Midbrain (tissue), 1 donor: ENCODE measurements at regions not wholly inside any gene's neighbourhood (a gene's known extent, or its start where the extent isn't known, plus 50 kb on each side); places are given as distances from the start of the nearest gene placed in this dataset.

ENCODE experiments used
- DNase-seq: peaks from one replicate; lab custom pipeline; 2025; lab: John Stamatoyannopoulos, UW

GRCh38 chr4:55175779-55176231, 50.4 kb upstream of the KDR start:
- no peak for DNase-seq

DNA sequence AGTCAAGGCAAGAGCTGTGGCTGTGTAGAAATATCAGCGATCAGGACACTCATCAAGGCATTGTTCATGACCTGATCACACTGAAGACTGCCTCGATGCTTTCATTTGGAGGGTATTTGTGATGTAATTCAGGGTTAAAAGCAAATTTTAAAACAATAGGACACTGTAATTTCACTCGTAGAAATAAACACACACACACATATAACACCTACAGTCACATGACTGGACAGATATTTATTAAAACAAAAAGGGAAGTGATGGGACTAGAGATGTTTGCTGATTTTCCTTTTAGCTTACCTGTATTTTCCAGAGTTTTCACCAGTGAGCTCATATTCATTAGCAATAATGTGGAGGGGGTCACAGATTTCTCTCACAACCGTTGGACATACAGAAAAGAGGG, 51.1 kb upstream of the KDR start:
- DNase-seq, result no peak

GRCh38 chr4:55177461-55177860, 52.1 kb upstream of the KDR start:
- DNase-seq, result no peak

DNA sequence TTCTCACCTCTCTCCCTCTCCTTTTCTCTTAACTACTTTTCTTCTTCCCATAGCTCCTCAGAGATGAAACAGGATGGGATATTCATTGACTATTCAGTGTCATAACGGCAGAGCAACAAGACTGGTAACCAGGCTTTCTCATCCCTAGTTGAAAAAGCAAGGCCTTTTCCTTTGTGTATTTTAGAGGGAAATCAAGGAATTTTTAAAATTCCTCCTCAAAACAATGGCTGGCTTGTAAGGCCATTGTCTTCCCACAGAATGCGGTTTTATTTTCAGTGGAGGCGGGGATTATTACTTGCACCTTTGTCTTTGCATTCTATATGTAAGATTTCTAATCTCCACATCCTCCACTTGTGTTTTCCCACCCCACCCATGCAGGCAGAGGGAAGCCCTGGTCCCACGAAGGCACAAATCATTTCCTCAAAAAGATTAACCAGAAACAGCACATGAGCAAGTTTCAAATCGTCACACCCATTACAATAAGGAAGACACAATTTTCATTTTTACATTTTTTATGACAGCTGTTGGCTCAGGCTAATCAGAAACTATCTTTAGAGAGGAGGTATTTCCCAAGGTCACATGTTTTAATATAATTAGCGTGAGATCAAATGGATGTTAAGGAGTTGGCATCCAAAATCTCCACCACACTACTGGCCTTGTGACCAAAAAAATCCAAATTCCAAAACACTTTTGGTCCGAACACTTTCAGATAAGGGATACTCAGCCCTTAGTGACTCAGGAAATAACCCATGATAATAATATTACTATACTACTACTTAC, 53.0 kb upstream of the KDR start:
- no peak for DNase-seq

- DNase-seq, result no peak
These were observed 55.9 kb upstream of the KDR start for GRCh38 chr4:55181010-55182005.

- no peak for DNase-seq
These were observed 58.7 kb upstream of the KDR start for GRCh38 chr4:55183926-55184599.

DNA sequence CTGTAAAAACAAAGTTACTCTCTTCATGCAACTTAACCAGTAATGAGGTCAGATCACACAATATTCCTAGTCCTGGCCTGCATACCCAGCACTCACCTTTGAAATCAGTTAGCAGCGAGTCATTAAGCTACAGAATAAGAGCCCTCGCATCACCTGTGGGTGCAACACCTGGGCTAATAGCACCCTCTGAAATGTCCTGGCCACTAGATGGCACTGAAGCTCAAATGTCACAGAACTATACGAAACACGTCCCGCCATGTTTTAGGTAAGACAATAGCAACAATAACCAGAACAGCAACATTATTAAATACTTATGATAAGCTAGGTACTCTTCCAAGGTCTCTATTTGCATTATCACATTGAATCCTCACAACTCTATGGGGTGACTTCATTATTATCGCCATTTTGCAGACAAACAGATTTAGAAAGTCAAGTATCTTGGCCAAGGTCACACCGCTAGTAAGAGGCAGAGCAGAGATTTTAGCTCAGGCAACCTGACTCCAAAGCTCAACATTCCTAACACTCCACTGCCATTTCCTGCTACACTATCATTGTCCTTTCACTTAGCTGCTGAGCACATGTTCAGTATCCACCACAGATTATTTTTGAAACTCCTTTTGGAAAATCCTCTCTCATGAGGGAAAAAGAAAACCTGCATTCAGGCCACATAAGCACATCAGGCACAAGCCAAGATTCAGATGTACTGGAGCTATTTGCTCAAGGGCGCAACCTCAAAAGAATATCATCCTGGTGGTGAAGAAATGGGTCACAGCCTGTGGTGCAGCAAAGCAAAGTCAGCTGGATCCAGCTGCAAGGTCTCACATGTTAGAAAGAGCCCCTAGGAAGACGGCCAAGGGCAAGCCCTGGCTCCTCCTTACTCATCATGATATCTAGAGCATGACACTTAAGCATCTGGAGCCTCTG, 59.5 kb upstream of the KDR start:
- no peak for DNase-seq

DNA sequence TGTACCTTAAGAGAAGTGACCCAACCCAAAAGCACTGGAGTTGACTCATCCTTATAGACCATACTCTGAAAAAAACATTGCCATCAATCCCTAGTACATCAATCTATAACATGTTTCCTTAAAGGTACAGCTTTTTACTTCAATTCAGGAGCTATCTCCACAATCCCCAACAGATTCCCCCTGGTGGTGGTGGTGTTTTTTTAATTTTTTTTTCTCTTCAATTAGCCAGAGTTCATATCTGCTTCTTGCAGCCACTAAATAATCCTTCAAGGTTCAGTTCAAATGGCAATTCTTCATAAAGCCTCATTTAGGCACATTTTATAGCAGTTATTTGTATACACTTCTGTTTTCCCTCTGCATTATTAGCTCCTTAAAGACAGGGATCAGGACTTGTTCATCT, 60.7 kb upstream of the KDR start:
- no peak for DNase-seq

DNA sequence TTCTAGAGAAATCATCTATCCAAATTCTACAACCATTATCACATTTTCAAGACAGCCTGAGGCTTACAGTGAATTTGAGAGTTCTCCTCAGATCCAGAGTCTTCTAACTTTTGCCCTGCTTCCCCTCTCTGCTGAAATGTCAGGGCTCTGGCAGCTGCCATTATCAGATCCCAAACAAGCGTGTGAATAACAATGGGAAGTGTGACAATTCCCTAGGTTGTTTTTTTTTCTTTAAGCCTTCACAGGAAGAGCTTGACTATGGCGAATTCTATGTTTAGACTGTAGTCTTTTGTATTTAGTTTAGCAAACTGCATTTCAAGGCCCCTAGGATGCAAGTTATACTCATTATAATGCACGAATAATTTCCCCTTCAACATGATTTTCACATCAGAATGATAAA, 61.3 kb upstream of the KDR start:
- no peak for DNase-seq

DNA sequence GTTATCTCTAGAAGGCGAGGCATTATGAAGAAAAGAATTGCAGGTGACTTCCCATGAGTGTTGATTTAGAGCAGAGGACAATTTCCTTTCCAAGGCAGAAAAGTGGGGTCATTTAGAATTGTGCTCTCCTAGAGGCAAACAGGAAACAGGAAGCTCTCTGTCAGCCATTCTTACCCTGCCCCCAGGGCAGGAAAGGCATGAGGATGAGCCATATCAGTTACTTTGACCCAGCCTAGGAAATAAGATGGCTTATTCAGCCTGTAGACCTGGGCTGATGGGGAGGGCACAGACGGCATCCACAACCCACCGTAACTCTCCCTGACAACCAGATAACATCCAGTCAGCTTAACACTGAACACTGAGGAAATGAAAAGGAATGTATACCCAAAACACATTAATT, 88.8 kb upstream of the KDR start:
- no peak for DNase-seq

- DNase-seq, result peak; percentile 3
These were observed 89.7 kb upstream of the KDR start for GRCh38 chr4:55215087-55215486.

DNA sequence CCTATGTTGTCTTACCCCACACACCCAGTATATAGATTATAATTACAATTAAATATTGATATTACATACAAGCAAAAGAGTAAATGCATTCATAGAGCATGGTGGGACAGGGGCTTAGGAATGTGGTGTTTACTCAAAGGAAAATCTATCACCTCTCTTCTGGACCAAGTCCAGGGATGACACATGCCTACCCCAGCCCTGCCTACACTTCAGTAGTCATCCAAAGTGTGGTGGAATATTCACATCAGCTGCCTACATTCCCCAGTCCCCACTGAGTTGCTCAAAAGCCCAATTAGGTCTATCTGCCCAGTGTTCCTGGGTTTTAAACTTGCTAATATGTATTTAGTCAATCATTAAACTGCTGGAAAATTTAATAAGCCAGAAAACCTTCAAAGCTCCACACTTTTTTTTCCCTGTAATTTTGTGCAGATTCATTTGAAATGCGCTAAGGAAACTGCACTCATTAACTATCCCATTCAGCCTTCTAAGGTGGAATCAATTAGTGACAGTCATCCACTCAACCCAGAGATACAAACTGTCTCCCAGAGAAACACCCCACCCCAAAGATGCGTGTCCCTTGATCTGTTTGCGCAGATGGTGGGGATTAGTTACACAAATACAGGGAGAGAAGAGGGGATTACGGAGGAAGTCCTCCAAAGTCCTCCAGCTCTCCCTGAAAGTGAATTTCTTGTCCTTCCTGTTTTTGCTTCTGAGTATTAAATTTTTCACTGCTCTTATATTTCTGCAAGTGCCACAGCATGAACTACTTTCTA, 91.7 kb upstream of the KDR start:
- no peak for DNase-seq

GRCh38 chr4:55218041-55218440, 92.6 kb upstream of the KDR start:
- DNase-seq, result no peak

DNA sequence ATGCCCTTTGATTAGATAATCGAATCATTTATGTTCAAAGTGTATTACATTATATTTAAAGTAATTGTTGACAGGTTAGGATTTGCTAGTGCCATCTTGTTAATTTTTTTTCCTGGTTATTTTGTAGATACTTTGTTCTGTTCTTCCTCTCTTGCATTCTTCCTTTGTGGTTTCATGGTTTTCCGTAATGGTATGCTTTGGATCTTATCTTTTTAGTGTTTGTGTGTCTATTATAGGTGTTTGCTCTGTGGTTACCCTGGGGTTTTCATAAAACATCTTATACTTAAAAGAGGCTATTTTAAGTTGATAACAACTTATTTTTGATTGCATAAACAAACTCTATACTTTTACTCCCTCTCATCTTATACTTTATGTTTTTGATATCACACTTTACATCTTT, 108.2 kb upstream of the SRD5A3 start:
- DNase-seq, result no peak

DNA sequence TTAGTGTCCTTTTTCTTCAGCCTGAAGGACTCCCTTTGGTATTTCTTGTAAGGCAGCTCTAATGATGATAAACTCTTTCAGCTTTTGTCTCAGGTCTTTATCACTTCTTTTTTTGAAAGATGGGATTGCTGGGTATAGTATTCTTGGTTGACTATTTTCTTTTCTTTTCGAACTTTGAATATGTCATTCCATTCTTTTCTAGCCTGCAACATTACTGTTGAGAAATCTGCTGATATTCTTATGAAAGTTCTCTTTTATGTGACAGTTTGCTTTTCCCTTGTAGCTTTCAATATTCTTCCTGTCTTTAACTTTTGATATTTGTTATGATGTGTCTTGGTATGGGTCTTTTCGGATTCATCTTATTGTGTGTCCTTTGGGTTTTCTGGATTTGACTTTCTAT, 107.6 kb upstream of the SRD5A3 start:
- DNase-seq, result no peak

DNA sequence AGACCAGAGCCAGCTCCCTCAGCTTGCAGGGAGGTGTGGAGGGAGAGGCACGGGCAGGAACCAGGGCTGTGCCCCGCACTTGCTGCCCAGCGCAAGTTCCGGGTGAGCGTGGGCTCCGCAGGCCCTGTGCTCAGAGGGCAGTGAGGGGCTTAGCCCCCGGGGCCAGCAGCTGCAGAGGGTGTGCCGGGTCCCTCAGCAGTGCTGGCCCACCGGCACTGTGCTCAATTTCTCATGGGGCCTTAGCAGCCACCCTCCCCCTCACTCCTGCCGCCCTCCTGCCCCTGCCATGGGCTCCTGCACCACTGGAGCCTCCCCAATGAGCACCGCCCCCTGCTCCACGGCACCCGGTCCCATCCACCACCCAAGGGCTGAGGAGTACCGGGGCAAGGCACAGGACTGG, 104.6 kb upstream of the SRD5A3 start:
- DNase-seq, result no peak

DNA sequence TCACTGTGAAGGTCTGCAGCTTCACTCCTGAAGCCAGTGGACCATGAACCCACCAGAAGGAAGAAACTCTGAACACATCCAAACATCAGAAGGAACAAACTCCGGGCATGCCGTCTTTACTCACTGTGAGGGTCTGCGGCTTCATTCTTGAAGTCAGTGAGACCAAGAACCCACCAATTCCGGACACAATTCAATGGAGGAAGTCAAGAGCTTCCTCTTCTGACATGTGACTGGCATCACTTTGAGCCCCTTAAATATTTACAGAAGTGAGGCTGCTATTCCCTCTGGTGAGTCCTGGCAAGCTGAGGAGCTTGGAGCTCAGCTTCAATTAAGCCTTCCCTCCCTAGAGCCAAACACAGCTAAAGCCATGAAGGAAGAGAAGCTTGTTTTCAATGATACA, 103.5 kb upstream of the SRD5A3 start:
- DNase-seq, result no peak

DNA sequence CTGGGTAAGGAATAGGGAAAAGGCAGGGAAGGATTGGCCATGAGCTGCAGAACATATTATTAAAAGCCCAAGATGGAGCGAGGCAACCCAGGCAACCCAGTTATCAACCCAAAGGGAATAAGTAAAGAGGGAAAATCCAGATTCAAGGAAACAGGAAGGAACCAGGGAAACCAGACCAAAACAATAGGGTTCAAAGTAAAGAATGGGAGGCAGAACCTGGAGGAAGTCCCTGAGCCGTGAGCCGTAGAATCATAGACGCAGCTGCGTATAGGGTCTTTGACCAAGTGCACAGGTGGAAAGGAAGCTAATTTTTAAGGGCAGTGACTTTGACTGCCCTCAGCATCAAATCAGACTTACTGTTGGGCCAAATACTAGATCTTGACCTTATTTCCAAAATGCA, 98.5 kb upstream of the SRD5A3 start:
- DNase-seq, result no peak

DNA sequence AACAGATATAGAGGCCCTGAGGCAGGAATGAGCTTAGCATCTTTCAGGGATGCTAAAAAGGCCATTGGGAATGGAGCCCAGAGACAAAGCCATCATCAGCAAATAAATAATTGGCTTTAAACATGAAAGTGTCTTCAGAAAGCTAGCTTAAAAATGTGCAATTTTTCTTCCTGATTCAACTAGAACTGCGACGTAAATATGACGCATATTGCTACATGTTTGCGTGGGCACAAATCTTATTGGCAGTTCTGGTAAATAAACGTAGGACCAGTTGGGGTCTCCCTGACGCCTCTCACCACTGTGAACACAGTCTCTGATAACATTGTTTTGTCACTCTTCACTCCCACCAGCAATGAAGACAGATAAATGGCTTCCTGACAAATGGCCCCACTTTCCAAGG, 97.3 kb upstream of the SRD5A3 start:
- DNase-seq, result no peak

- no peak for DNase-seq
These were observed 96.6 kb upstream of the SRD5A3 start for GRCh38 chr4:55249476-55249875.

- DNase-seq, result no peak
These were observed 94.7 kb upstream of the SRD5A3 start for GRCh38 chr4:55251342-55251741.
